ENCODE measurements at regions not wholly inside any gene's neighbourhood (a gene's known extent, or its start where the extent isn't known, plus 50 kb on each side); places are given as distances from the start of the nearest gene placed in this dataset.
"Not testable (repeated sequence)": the region's sequence is repeated elsewhere in the genome, so short reads cannot be mapped to it uniquely, and the experiment has no call there.

DNA sequence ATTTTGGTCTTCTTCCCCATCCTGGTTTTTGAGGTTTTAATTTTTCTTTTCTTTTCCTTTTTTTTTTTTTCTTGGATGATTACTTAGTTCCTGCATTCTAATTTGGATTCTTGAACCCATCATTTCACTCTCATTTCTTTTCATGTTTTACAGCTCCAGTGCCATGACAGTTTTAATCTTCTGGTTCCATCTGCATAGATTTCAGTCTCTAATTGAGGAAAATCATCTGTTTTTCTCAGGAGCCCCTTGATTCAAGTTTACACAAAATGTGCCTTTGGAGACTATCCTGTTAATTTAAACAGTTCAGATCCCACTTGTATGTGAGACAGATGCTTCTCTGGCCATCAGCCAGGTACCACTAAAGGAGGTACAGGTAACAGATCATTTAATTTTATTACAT is 379.9 kb downstream of the PIK3C3 start:
- DNase-seq: no peak

DNA sequence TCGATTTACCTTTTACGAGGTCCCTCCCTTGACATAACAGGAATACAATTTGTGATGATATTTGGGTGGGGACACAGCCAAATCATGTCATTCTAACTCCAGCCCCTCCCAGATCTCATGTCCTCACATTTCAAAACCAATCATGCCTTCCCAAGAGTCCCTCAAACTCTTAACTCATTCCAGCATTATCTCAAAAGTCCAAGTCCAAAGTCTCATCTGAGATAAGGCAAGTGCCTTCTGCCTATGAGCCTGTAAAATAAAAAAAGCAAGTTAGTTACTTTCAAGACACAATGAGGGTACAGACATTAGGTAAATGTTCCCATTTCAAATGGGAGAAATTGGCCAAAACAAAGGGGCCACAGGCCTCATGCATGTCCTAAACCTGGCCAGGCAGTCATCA is 381.1 kb downstream of the PIK3C3 start:
- DNase-seq: no peak

DNA sequence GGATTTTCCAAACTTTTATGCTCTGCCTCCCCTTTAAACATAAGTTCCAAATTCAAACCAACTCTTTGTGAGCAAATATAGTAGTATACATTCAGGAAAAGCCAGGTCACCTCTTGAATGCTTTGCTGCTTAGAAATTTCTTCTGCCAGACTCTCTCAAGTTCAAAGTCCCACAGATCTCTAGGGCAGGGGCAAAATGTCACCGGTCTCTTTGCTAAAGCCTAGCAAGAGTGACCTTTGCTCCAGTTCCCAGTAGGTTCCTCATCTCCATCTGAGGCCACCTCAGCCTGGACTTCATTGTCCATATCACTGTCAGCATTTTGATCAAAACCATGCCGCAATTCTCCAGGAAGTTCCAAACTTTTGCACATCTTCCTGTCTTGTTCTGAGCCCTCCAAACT is 382.3 kb downstream of the PIK3C3 start:
- DNase-seq: not testable (repeated sequence)

DNA sequence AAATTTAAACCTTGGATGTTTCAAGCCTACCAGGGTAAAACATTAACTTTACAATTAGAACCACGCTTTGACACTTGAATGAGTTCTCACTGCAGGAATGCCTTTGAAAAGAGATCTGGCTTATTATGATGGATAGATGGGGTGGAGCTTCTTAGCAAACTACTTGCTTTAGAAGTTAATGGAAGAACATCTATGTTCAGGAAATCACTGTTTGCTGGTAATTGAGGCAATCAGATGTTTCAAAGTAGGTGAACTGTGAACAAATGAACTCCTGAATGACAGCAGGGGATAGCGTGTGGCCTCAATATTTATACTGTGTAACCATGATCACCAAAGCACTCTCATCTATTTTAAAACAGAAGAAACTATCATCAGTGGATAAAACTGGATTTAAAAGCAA is 383.6 kb downstream of the PIK3C3 start:
- no peak for DNase-seq

DNA sequence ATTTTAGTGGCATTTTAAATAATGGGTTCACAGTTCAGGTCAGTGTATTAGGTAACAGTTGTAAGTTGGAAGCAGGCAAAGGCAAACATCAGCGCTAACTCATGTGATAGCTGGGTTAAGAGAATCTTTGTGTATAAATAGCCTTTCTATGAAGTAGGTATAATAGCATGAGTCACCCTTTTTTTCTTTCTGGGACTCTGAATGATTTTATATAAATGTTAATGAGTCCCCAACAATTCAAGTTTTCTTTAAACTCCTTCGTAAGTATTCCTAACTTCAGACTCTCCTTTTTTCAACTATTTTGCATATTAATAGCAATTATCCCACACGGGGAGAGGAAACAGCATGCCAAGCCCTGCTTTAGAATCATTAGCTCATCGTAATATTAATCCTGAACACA is 384.3 kb downstream of the PIK3C3 start:
- DNase-seq: no peak

DNA sequence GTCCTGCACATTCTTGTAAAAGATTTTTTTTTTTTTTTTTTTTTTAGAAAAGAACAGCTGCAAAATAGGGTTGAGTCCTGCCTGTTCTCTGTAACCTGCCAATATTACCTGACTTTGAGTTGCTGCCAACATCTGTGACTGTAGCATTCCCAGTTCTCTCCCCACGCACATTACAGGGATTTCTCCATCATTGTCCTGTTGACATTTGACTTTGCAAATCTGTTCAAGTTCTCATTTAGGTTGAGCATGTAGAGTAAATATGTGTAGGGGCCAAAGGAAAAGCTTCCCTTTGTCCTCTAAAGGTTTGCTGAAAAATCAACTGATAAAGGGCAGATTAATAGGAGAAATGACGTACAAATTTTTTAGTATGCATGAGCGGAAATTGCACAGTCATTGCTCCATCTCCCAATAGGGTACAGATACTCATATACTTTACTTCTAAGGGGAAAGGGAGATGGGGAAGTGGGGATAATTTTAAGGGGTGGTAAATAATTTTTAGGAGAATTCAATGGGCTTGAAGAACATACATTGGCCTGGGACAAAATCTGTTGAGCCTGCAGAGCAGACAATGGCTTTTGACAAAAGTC is 385.5 kb downstream of the PIK3C3 start:
- DNase-seq: no peak

DNA sequence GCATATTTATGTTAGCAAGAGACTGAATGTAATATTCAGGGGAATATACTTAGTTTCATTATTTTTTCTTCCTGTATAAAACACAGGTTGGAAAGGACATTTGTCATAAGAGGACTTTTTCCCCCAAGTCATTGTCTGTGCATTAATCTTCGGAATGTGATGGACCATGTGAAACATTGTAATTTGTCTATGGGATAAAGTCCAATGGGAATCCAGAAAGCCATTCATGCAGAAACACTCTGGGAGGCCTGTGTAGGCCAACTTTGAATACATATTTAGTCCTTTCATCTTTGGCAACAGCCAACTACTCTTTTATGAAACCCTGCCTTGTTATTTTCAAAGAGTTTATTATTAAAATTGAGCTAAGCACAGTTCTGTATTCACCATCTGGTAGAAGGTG is 386.4 kb downstream of the PIK3C3 start:
- no peak for DNase-seq

DNA sequence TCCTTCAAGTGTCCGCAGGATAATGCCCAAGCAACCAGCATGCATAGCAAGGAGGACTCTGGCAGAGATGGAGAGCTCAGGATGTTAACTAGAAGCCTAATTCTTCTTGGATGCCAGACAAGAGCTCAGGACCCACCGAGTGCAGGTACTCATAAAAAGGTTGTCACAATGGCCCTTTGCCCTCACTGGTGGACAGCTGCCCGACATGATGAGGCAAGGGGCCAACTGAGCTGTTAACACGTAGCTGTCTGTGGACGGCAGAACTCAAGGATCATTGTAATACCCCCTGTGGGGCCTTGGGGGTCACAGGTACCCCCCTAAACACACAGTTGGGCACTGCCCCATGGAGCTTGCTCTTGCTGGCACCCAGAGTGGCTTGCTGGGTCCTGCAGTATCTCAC is 393.7 kb downstream of the PIK3C3 start:
- no peak for DNase-seq

DNA sequence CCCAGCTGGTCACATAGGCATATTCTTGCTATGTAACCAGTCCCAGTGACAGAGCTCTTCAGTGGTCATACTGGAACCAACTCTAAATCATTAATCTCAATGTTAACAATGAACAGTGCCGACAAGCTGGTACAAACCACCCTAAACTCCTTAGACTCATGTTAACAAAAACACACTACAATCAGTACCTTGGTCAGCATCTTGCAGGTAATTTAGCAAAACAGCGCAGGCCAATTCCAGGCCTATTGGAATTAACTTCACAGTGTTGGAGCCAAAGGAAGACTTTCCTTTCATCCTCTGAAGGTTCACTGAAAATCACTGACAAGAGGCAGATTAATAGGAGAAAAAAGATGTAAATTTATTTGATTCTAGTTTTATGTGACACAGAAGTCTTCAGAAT is 396.4 kb downstream of the PIK3C3 start:
- no peak for DNase-seq

DNA sequence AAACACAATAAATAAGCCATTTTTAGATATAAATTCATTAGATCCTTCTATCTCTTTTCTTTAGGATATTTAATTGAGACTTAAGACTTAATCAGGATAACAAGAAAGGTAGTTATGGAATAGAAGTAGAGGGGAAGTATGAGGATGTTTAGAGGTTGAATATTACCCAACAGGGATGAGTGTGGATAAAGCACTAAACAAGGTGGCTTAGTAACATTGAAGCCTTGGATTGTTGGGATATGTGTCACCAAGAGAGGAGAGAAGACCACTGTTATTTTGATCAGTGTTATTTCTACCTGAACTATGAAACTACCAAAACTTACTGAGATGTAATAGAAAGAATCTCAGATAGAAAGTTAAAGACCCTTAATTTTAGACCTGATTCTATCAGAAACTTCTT is 405.7 kb downstream of the PIK3C3 start:
- DNase-seq: no peak

DNA sequence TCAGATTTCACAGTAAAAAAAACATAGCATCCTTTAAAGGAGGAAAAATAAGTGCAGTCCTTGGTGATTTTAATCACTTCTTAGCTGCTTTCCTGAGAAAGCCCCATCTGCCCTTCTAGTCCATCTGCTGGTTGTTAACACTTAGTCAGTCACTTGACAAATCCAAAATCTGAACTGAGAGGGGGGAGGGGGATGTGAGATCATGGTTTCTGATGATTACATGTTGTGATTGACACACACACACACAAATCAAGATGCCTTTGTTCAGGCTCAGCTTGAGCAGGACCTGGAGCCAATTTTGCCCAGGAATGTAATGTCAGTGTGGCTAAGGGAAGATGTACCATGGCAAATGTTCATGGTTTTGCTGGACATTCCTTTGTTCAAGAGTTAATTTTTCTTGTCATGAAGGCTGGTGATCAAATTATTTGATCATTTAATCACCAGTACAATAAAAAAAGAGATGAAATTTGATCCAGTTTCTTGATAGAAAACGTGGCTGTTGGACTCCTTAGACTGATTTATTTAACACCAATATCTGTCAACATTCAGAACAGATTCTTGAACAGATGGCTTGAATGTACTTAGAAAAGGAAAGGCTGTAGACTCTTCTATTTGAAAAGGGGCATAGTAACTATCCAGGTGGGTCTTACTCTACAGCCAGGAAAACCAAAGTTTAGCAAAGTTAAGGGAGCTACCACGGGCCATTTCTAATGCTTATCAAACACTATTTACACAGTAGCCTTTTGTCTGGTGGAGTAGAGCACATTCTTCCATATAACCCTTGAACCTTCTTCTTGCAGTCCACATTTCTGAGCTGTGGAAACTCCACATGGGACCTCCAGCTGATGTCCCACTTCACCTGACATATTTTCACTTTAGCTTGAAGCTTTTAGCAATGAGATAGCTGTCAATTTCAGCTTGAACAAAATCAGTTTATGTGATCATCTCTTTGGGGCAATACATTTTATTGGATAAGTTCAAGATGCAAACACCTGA is 408.7 kb downstream of the PIK3C3 start:
- no peak for DNase-seq

DNA sequence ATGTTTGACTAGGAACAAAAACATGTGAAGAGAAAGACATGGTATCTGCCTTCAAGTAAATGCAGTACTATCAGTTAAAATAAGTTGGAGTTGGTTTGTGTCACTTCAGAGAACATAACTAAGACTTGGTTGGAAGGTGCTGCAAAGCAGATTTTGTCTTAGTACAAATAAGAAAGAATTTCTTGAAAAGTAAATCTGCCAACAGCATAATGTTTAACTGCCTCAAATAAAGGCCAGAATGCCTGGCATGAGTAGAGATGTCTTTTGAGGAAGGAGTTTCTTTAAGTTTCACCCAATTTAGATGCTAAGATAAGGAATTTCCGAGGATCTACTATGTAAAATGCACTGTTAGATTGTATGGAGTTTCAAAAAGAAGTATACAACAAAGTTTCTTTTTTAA is 409.7 kb downstream of the PIK3C3 start:
- no peak for DNase-seq

DNA sequence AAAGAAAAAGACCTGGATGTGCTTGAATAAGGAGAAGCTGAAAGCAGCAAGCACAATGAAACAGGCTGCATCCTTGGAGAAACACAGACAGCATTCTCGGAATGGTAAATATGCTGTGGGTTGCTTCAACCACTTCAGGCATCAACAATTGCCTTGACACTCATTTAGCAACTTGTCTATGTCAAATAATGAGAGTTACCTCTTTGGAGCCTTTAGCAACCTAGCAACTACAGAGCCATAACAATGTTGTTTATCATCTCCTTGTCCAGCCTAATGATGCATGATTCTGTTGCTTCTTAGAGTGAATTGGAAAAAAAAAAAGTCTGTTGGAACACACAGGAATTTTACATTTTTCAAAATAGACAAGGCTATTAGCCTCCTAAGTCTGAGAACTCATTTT is 410.6 kb downstream of the PIK3C3 start:
- no peak for DNase-seq

DNA sequence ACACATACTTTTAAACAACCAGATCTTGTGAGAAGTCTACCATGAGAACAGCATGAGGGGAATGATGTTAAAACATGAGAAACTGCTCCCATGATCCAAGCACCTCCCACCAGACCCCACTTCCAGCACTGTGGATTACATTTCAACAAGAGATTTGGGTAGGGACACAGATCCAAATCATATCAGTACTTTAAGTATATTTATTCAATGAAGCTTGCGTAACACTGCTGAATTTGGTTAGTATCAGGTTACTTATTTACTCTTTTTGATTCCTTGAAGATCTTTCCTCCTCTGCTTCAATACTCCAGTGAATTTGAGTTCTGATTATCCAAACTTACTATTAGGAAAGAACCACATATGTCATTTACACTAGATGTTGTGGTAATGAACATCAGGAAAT is 418.6 kb downstream of the PIK3C3 start:
- no peak for DNase-seq

DNA sequence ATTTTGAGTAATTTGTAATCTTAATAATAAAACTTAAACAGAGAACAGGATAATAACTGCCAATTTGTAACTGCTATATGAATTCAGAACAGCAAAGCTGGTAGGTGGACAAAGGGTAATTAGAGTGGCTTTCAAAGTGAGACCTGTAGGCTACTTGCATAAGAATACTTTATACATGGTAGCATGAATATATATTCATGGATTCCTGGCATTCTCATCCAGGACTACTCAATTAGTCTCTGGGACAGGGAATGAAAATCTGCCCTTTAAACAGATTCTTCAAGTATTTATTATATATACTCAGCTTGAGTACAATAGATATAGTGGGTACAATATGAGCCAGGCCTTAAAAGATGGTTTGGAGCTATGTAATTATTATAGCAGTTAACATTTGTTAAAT is 419.9 kb downstream of the PIK3C3 start:
- no peak for DNase-seq

DNA sequence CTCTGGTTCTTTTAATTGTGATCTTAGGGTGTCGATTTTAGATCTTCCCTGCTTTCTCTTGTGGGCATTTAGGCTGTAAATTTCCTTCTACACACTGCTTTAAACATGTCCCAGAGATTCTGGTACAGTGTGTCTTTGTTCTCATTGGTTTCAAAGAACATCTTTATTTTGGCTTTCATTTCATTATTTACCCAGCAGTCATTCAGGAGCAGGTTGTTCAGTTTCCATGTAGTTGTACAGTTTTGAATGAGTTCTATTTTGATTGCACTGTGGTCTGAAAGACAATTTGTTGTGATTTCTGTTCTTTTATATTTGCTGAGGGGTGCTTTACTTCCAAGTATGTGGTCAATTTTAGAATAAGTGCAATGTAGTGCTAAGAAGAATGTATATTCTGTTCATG is 423.8 kb downstream of the PIK3C3 start:
- DNase-seq: not testable (repeated sequence)

DNA sequence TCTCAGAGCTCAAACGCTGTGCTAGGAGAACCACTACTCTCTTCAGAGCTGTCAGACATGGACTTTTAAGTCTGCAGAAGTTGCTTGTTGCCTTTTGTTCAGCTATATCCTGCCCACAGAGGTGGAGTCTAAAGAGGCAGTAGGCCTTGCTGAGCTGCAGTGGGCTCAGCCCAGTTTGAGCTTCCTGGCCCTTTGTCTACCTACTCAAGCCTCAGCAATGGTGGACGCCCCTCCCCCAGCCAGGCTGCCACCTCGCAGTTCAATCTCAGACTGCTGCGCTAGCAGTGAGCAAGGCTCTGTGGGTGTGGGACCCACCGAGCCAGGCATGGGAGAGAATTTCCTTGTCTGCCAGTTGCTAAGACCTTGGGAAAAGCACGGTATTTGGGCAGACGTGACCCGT is 426.2 kb downstream of the PIK3C3 start:
- DNase-seq: not testable (repeated sequence)

DNA sequence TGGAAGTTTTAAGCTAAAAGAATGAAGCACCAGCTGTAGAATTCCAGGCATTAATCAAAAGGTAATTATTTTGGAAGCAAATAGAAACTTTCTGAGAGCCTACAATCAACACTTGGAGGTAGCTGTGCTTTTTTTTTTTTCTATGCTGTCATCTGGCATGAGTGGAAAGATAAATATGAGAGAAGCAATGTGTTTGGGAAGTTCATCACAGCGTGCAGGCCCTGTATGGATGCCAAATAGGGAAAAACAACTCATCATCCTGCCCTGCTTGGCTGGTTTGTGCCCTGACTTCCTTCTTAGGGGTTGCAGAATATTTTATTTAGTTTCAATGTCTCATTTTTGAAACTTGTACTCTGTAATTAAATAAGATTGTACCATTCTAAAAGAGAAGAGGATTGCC is 437.4 kb downstream of the PIK3C3 start:
- no peak for DNase-seq

DNA sequence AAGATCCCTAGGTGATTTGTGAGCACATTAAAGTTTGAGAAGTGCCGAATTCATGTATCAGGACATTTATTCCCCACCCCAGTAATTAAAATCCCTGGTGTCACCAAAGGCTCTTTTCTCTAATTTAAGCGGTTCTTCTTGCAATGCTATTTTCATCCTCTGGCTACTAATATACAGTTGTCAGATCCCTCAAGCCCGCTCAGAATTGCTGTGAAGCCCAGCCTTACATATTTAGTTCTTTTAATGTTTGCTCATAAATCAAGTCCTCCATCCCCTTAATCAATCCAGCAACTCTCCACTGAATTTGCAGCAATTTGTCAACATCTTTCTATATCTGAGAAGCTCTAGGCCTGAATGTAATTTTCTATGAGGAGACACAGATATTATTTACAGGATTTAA is 437.9 kb downstream of the PIK3C3 start:
- no peak for DNase-seq

DNA sequence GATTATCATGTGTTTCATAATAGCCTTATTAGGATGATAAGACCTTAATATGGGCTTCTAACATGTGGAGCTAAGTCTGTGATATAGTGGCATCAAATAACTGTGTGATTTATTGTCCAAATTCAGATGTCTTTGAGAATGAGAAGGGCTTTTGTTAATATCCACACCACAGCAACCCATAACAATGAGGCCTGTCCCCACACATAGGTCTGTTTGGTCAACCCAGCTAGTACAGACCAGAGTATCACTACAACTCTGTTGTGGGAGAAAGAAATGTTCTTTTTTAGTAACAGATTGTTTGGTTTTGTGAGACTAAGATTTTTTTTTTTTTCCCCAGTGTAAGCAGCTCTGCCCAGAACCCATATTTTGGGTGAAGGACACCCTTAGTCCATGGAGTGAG is 439.2 kb downstream of the PIK3C3 start:
- DNase-seq: no peak

DNA sequence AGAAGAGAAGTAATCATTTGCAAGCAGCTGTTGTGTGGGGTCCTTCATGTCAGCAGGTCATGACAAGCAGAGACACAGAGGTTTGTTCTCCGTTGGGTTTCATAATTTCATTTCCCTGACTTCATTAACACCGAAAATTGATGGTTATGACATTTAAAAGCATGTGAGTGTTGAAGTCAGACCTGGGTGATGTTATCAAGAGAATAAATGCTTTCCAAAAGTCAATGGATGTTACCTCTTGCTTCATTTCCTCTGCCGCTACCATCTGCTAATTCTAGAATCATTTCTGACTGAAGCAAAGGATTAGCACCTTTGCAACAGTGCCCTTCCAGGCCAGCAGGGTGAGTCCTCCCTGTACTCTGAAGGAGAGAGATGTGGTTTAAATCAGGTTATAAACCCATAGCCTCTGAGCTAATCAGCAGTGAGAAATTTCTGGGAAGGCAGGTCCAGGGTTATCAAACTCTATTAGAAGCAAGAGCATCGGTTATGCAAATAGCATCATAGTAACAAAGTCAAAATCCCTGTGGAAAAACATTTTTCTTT is 446.2 kb downstream of the PIK3C3 start:
- DNase-seq: no peak

DNA sequence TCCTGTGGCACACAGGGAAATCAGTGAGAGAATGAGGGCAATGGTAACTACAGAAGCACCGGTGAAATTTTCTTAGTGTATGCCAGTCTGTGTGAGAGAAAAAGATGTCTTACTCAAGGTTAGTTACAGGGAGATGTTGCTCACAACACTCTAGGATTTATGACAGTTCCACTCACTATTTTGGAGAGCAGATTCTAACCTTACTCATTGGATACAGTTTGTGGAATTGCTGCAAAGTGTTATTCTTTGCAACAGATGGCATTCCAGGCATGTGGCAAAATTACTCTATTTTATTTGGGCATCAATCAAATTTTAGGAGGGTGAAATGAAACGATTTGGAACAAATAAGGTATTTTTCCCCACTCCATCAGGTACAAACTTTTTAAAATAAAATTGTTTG is 449.1 kb downstream of the PIK3C3 start:
- DNase-seq: no peak

DNA sequence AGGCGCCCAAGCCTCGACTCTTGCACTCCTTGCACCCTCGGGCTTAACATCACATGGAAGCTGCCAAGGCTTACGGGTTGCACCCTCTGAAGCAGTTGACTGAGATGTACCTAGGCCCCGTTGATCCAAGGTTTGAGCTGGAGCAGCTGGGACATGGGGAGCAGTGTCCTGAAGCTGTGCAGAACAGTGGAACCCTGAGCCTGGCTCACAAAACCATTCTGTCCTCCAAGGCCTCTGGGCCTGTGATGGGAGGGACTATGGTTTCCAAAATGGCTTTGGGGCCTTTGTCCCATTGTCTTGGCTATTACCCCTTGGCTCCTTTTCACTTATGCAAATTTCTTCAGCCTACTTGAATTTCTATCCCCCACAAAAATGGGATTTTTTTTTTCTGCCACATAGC is 454.0 kb downstream of the PIK3C3 start:
- DNase-seq: no peak

DNA sequence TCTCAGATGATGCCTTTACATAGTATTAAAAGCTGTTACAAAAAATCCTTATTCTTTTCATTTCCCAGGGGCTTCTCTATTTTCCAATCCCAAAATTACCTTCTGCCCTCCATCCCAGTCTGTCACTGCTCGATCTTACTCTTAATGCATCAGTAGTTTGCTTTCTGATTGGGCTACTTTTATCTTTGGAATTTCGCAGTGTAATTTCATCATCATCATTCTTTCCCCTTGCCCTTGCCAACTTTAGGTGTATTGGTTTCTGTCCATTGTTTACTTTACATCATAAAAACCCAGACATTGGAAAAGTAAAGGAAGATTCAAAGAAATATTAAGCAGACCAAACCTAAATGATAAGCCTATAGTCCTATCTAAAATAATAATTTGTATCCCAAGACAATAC is 457.2 kb downstream of the PIK3C3 start:
- no peak for DNase-seq
